Right lung (tissue), 2 donors: ENCODE measurements at regions not wholly inside any gene's neighbourhood (a gene's known extent, or its start where the extent isn't known, plus 50 kb on each side); places are given as distances from the start of the nearest gene placed in this dataset.
"Not testable (repeated sequence)": the region's sequence is repeated elsewhere in the genome, so short reads cannot be mapped to it uniquely, and the experiment has no call there.

ENCODE experiments used
- DNase-seq, 2 donors: peaks; one replicate each; pipeline ENCODE4 v3.0.0-alpha.2; 2013

DNA sequence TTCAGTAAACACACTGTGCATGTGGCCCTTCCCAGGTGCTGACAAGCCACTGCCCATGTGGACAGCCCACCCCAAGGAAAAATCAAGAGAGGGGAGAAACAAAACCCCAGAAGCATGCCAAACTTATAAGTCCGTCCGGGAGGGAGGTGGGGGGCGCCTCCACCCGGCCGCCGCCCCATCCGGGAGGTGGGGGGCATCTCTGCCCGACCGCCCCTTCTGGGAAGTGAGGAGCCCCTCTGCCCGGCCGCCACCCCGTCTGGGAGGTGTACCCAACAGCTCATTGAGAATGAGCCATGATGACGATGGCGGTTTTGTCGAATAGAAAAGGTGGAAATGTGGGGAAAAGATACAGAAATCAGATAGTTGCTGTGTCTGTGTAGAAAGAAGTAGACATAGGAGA is 53.8 kb upstream of the C2CD4B start:
- DNase-seq, result no peak

- no peak for DNase-seq
Observed at GRCh38 chr15:62219799-62220198, 54.7 kb upstream of the C2CD4B start.

DNA sequence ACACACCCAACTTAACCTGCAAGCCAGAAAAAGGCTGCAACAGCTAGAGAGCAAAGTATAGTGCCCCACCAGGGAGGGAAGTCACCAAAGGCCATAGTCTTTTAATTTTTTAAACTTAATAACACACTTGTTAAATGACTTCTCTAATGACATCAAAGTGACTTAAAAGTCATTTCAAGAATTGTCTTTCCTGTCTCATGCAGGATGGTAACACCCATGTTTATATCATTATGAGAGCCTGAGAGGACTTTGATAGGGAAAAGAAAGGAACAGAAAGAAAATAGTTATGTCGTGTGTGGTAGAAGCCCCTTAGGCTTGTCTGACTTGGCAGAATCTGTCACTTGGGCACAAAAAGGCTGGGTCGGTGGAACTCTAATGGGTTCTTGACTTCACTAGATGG is 57.9 kb upstream of the C2CD4B start:
- DNase-seq, result no peak

GRCh38 chr15:62228604-62229003 is 63.5 kb upstream of the C2CD4B start:
- no peak for DNase-seq

DNA sequence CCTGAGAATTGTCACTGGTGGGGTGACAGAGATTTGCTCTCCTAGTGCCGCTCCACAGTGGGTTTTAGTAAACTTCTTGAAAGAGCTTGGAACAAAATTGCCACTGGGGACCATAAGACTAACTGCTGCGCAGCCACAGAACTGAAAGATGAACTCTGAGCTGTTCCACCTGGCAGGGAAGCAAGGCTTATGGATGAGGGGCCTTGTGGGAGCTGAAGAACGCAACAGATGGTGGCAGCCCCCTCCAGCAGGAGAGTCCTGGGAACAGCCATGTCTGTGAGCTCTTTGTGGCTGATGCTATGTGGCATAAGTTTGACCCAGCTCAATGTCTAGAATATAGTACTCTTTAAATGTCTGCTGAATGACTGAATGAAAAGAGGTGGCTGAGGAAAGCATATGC is 66.8 kb upstream of the C2CD4B start:
- DNase-seq, result no peak

DNA sequence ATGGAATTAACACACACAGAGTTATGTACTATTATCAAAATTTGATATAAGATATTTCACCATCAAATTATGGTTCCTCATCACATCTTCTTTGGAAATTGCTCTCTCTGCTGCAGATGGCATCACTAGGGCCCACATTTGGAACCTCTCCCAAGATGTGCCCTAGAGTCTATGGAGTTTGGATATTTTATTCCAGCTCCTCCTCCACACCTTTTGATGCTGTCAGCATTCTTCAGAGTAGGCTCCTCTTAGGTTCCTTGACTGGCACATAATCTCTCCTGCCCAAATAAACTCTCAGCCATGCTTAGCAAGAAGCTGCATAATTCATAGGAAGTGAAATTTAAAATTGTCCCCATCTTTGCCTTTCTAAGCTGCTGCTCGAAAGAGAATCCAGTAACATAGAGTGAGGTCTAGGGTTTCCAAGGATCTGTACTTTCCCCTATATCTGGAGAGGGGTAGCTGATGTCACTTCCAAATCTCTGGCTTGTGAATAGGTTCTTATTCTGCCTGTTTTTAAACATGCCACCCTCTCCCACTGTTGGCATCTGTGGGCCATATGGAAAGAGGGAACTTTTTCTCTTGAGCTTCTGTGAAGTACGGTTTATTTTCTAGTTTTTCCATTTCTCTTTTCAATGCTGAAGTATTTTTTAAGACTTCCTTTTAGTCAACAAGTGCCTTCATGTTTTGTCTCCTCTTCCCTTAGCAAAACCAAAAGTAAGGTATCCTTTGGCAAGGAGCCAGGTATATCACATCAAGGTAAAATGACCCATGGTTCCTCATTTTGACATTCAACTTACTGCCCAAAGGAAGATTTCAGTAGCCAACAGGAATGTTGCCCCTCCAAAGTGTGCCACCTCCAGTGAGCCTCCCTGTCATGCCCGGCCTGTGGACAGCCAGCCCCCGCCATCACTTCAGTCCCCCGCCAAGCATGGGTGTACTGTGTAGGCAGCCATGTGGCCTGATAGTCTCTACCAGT is 75.3 kb upstream of the C2CD4B start:
- no peak for DNase-seq

DNA sequence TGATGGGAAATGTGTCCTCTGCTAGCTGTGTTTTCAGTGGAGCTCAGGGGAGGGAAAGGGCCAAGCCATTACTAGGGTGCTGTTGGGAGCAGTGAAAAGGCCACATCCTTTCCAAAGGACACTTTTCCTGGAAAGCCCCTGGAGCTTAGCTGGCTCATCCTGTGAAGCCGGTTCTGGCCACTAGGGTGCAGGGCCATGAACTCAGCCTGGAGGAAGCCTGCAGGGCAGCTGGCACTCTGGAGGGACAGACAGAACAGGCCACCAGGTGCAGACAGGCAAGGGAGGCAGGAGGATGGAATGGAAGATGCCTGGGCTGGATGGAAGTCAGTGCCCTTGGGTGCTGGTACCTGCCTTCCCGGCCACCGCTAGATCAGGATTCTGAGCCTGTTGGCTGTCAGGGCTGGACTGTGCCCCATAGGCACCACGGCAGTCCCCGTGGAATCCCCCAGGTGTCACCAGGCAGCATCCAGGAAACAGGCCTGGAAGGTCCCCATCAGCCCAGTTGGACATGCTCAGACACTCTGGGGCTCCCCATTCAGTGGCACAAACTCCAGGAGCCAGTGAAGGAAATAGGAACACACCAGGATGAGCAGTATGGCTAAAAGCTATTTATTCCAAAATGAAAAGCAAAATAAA is 76.2 kb upstream of the C2CD4B start:
- DNase-seq, result no peak

DNA sequence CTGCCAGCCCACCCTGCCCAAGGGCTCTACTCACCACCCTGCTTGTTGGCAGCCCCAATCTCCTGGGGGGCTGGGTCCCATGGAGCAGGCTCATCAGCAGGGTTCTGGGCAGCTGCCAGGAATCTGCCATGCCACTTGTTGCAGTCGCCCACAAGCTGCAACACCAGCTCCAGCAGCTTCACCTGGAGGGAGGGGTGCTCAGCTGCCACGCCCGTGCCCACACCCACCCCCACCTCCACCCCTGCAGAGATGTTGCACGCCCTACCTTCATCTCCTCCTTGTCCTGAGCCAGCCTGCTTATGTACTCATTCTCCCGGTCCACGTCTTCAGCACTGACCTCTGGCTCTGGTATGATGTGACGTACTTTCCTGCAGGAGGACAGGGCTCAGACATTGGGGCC is 77.9 kb upstream of the C2CD4B start:
- no peak for DNase-seq

GRCh38 chr15:62244762-62245161 is 79.7 kb upstream of the C2CD4B start:
- DNase-seq, result no peak

GRCh38 chr15:62248277-62248984 is 83.3 kb upstream of the C2CD4B start:
- no peak for DNase-seq

DNA sequence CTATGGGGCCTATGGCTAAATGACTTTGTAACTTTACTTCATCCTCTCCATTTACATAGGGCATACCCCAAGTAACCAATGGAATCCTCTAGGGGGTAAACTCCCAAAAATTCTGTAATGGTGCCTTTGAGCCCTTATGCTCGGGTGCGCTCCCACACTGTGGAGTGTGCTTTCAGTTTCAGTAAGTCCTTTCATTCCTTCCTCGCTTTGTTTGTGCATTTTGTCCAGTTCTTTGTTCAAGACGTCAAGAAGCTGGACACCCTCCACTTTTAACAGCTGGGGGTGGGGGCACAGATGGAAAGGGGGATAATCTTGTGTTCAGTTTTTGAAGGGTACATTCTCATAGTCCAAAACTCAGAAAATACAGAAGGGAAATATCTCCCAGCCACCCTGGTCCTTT is 84.4 kb upstream of the C2CD4B start:
- no peak for DNase-seq

DNA sequence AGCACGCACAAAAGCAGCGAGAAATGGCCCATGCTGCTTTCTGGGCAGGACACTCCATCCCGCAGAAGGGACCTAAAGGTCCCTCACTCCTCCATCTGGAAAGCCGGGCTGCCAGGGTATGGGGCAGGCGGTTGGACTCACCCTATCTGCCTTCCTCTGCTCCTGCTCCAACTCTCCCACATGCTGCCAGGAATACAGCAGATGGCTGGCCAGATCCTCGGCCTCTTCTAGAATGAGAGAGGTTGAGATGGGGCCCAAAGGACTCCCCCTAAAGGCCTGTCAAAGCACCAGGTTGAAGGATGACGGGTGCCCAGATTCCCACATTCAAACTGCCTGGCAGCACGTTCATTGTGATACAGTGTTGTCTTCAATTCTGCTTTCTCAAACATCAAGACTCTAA is 85.1 kb upstream of the C2CD4B start:
- no peak for DNase-seq

GRCh38 chr15:62250978-62251377 is 85.9 kb upstream of the C2CD4B start:
- DNase-seq, result no peak

DNA sequence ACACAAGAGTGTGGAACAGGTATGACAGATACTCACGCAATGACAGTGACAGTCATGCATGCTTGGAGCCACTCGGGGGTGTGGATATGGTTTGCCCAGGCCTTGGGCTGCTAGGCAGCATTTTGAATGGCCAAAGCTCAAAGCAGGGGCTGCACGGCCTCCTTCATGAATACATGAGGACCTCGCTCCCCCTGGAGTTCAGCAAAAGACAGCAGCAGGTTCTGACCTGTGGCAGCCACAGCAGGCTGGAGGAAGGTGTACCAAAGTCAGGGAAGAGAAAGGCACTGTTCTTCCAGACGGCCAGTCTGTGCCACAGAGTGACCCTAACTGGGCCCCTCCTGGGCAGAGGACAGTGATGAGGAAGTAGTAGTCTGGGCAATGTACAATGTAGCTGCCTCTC is 88.2 kb upstream of the C2CD4B start:
- no peak for DNase-seq

DNA sequence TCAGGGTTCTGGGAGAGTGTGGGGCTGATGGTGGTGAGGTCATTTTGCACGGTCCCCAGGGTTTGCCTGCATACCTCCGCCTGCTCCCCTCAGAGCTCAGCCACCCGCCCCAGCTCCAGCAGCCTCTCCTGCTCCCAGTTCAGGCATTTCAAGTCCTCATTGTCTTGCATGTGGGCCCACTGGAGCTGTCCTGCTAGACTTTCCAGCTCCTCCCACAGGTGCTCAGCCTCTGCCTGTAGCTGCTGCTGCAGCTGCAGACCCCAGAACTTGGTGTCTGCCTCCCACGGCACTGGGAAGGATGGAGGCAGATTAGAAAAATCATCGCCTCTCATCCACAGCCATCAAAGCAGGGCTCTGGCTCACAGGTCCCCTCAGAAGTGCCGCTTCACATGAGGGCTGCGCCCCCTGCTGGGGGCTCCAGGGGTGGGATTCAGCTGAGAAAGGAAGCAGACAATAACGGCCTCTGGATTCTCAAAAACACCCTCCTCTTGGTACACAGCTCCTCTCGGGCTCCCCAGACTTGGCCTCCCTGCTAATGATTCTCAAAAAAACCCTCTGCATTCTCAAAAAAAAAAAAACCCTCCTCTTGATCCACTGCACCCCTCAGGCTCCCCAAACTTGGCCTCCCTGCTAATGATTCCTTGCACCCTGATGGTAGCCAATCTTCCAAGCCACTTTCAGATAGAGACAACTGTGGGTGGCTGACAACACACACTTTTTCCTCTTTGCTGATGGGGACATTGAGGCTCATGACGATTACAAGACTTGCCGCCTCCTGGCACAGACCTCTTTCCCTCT is 89.3 kb upstream of the C2CD4B start:
- peak; percentile 40 to 59 for DNase-seq

GRCh38 chr15:62256430-62256829 is 91.3 kb upstream of the C2CD4B start:
- not testable (repeated sequence) for DNase-seq

- DNase-seq, result no peak
Observed at GRCh38 chr15:62257996-62258521, 93.0 kb upstream of the C2CD4B start.

DNA sequence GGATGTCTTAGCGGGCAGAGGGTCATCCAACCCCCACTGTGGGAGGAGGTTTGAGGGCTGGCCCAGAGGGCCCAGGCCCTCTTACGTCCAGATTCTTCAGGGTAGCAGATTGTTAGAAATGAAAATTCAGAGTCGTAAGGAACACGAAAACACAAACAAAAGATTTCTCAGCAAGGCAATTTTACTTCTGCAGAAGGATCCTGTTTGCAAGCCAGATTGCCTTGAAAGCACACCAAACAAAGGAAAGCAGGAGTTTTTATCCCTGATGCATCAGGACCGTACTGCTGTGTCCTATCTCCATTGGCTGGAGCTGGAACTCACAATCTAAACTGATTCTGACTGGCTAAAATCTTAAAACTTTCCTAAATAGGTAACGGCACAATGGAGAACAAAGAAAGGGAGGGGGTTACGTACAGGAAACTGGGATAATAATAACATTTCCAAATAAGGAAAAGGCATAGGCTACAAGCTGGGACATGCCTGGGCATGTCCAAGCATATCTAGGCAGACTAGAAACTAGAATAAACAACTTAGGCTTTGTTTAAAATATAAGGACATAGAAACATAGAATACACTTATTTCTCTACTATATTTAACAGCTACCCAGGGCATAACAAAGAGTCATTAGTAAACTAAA is 97.3 kb upstream of the C2CD4B start:
- DNase-seq, result no peak

GRCh38 chr15:62264196-62264595 is 99.1 kb upstream of the C2CD4B start:
- DNase-seq, result no peak

GRCh38 chr15:62269504-62269903 is 104.4 kb upstream of the C2CD4B start:
- DNase-seq, result no peak
